ENCODE measurements at regions not wholly inside any gene's neighbourhood (a gene's known extent, or its start where the extent isn't known, plus 50 kb on each side); places are given as distances from the start of the nearest gene placed in this dataset.
A peak's percentile ranks its signal among the peaks of the same experiment; 100 is the strongest.

DNA sequence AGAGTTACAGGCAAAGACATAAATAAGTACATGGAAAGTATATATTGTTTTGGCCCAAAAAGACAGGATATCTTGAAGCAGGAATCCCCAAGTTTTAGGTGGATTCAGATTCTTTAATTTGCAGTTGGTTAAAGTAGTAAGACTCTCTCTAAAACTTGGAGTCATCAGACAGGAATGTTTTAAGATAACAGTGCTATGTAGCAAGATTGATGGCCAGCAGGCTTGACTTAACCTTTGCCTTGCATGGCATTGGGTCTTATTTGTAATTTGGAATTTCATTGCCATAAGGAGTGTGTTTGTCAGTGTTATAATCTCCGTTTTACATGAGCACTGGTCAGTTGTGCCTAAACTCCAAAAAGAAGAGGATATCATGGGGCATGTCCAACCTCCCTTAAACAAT, 727.6 kb upstream of the CHRM3 start:
- H3K9me3 Mint-ChIP-seq (ENCODE audit: unreplicated experiment) = peaks cover 10% of the 10 kb centered on the region
- H3K36me3 Mint-ChIP-seq (ENCODE audit: insufficient read depth, unreplicated experiment) = no peaks in the 10 kb centered on the region
- TF ChIP-seq, protein P1, sequence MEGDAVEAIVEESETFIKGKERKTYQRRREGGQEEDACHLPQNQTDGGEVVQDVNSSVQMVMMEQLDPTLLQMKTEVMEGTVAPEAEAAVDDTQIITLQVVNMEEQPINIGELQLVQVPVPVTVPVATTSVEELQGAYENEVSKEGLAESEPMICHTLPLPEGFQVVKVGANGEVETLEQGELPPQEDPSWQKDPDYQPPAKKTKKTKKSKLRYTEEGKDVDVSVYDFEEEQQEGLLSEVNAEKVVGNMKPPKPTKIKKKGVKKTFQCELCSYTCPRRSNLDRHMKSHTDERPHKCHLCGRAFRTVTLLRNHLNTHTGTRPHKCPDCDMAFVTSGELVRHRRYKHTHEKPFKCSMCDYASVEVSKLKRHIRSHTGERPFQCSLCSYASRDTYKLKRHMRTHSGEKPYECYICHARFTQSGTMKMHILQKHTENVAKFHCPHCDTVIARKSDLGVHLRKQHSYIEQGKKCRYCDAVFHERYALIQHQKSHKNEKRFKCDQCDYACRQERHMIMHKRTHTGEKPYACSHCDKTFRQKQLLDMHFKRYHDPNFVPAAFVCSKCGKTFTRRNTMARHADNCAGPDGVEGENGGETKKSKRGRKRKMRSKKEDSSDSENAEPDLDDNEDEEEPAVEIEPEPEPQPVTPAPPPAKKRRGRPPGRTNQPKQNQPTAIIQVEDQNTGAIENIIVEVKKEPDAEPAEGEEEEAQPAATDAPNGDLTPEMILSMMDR (IDR thresholded peaks at IDR 0.05; ENCODE audit: insufficient read depth in 1 of 2, low read depth in 1 of 2, low read length in 1 of 2, severe bottlenecking in 1 of 2, unreplicated experiment in 1 of 2) = no peak
- Histone ChIP-seq H3K9me3 (peaks cover 15% of the 10 kb centered on the region; the same call in 1 of the 2 replicates), H3K27me3 (replicated peaks; ENCODE audit: control insufficient read depth, insufficient read depth, low read length) (no peaks in the 10 kb centered on the region), H3K4me1 (peaks cover 13% of the 10 kb centered on the region), H3K4me3 (ENCODE audit: low read depth, low read length) (no peak overlapping the region), H3K36me3 (ENCODE audit: control insufficient read depth, insufficient read depth, low read length) (no peaks in the 10 kb centered on the region)
- intact Hi-C loops (cut with micrococcal nuclease; ENCODE audit: unreplicated experiment) = loop anchor here (1.0 kb wide), 1 partner anchor 10 kb away; no protein-coding TSS in a partner anchor
- POLR2A ChIA-PET = no interaction called here
- BruUV-seq (replicated peaks) = no TSS peak
- peaks cover 7% of the 10 kb centered on the region for H3K4me1 Mint-ChIP-seq (ENCODE audit: low read depth, unreplicated experiment)
- no peaks in the 10 kb centered on the region for H3K27me3 Mint-ChIP-seq (ENCODE audit: insufficient read depth, unreplicated experiment)
- H3K4me3 Mint-ChIP-seq (ENCODE audit: unreplicated experiment) = no peak overlapping the region
- peak overlapping the region; percentile 50 for H3K27ac Mint-ChIP-seq (ENCODE audit: unreplicated experiment)
- DNase-seq = no peak
- CTCF ChIA-PET = no interaction called here

DNA sequence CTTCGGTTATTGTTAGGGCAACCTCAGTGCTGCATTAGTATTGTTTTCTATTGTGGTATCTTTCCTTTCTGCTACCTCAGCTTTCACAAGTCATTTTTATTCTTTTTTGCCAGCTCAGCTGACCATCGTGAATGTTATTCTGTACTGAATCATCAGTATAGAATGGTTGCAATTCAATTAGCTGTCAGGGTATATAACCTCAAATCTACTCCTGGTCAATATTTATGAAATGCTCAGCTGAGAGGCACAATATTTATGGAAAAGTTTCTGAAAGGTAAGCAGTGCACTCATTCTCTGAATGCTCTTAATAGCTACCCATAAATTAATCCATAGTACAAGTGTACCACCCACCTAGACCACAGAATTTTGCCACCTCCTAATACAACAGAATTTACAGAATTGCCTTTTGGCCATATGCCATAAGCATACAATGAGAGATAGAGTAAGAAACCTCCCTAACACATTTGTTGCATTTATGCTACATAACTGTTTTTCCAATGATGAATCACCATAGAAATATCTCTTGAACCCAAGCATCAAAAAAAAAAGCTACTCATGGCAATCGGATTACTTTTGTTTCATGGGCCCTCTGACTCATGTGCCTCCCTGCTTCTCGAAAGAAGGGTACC, 732.6 kb upstream of the CHRM3 start:
- peaks cover 7% of the 10 kb centered on the region for H3K4me1 ChIP-seq
- ChIA-PET POLR2A (no interaction called here), CTCF (interaction anchor here (0.6 kb wide), 1 partner anchor 323 kb away, joined by 4 read pairs; no protein-coding TSS in a partner anchor)
- BruUV-seq (replicated peaks) = no TSS peak
- no peaks in the 10 kb centered on the region for H3K36me3 ChIP-seq (ENCODE audit: control insufficient read depth, insufficient read depth, low read length)
- H3K4me3 Mint-ChIP-seq (ENCODE audit: unreplicated experiment) = no peak overlapping the region
- no peaks in the 10 kb centered on the region for H3K36me3 Mint-ChIP-seq (ENCODE audit: insufficient read depth, unreplicated experiment)
- no peak overlapping the region for H3K4me3 ChIP-seq (ENCODE audit: low read depth, low read length)
- intact Hi-C loops (cut with micrococcal nuclease; ENCODE audit: unreplicated experiment) = no loop called here
- peaks cover 10% of the 10 kb centered on the region for H3K9me3 Mint-ChIP-seq (ENCODE audit: unreplicated experiment)
- no peak for DNase-seq
- no peaks in the 10 kb centered on the region for H3K27me3 Mint-ChIP-seq (ENCODE audit: insufficient read depth, unreplicated experiment)
- peaks cover 7% of the 10 kb centered on the region for H3K4me1 Mint-ChIP-seq (ENCODE audit: low read depth, unreplicated experiment)
- H3K9me3 ChIP-seq = peaks cover 11% of the 10 kb centered on the region; the same call in 1 of the 2 replicates
- TF ChIP-seq, protein P1 (IDR thresholded peaks at IDR 0.05; ENCODE audit: insufficient read depth in 1 of 2, low read depth in 1 of 2, low read length in 1 of 2, severe bottlenecking in 1 of 2, unreplicated experiment in 1 of 2) = no peak
- no peaks in the 10 kb centered on the region for H3K27me3 ChIP-seq (replicated peaks; ENCODE audit: control insufficient read depth, insufficient read depth, low read length)
- no peak overlapping the region for H3K27ac Mint-ChIP-seq (ENCODE audit: unreplicated experiment)

DNA sequence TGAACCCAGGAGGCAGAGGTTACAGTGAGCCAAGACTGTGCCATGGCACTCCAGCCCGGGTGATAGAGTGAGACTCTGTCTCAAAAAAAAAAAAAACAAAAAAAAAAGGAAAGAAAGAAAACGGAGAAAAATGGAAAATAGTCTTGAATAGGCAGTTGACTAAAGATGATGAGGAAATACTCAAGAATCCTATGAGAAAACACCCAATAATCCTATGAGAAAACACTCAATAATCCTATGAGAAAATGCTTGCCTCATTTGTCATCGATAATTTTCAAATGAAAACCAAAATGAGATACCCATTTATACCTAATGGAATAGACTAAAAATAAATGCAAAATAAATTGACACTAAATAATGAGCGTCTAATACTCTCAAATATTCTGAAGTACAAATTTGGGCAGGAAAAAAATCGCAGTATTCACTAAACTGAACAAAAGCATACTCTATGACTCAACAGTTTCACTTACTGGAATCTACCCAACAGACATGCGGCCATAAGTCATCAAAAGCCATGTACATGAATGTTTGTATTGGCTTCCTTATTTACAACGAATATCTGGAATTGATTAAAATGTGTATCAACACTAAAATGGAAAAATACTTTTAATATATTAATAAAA, 733.9 kb upstream of the CHRM3 start:
- no peak overlapping the region for H3K4me3 Mint-ChIP-seq (ENCODE audit: unreplicated experiment)
- no peaks in the 10 kb centered on the region for H3K27me3 ChIP-seq (replicated peaks; ENCODE audit: control insufficient read depth, insufficient read depth, low read length)
- no peaks in the 10 kb centered on the region for H3K27me3 Mint-ChIP-seq (ENCODE audit: insufficient read depth, unreplicated experiment)
- peaks cover 3% of the 10 kb centered on the region for H3K9me3 Mint-ChIP-seq (ENCODE audit: unreplicated experiment)
- intact Hi-C loops (cut with micrococcal nuclease; ENCODE audit: unreplicated experiment) = no loop called here
- peaks cover 1% of the 10 kb centered on the region for H3K4me1 Mint-ChIP-seq (ENCODE audit: low read depth, unreplicated experiment)
- TF ChIP-seq, protein P1 (IDR thresholded peaks at IDR 0.05; ENCODE audit: insufficient read depth in 1 of 2, low read depth in 1 of 2, low read length in 1 of 2, severe bottlenecking in 1 of 2, unreplicated experiment in 1 of 2) = no peak
- CTCF ChIA-PET = no interaction called here
- H3K36me3 ChIP-seq (ENCODE audit: control insufficient read depth, insufficient read depth, low read length) = no peaks in the 10 kb centered on the region
- DNase-seq = no peak
- H3K9me3 ChIP-seq = no peaks in the 10 kb centered on the region
- H3K27ac Mint-ChIP-seq (ENCODE audit: unreplicated experiment) = no peak overlapping the region
- no peaks in the 10 kb centered on the region for H3K36me3 Mint-ChIP-seq (ENCODE audit: insufficient read depth, unreplicated experiment)
- POLR2A ChIA-PET = no interaction called here
- H3K4me3 ChIP-seq (ENCODE audit: low read depth, low read length) = no peak overlapping the region
- no TSS peak for BruUV-seq (replicated peaks)
- peaks cover 9% of the 10 kb centered on the region for H3K4me1 ChIP-seq

Measured in Caco-2 (cell line).